Endothelial cell of umbilical vein (primary cell): ENCODE measurements at regions not wholly inside any gene's neighbourhood (a gene's known extent, or its start where the extent isn't known, plus 50 kb on each side); places are given as distances from the start of the nearest gene placed in this dataset.

Experiments used
- CTCF ChIP-seq, 2 donors: IDR thresholded peaks; 1 replicate in 1 of 2; 2 replicates in 1 of 2; pipeline ENCODE4 v1.5.1; 2011; ENCODE audit warnings: low read length in 2 of 2, mild to moderate bottlenecking in 2 of 2, moderate library complexity in 2 of 2, control low read depth in 1 of 2, inconsistent platforms in 1 of 2, low read depth in 1 of 2; ENCODE audit not compliant: insufficient read depth in 1 of 2; ENCODE audit errors: extremely low read depth in 1 of 2
- EZH2 ChIP-seq: IDR thresholded peaks from 2 replicates; pipeline ENCODE4 v1.6.1; 2012; ENCODE audit warnings: borderline replicate concordance, low read depth, mild to moderate bottlenecking, moderate library complexity, low read length, inconsistent platforms; ENCODE audit not compliant: severe bottlenecking
- FOS ChIP-seq: IDR thresholded peaks from 2 replicates; pipeline ENCODE4 v1.6.1; 2011; ENCODE audit warnings: mild to moderate bottlenecking, low read length, moderate library complexity, borderline replicate concordance; ENCODE audit not compliant: insufficient read depth
- GATA2 ChIP-seq: IDR thresholded peaks from 2 replicates; pipeline ENCODE4 v1.7.0; 2011; ENCODE audit warnings: low read depth, mild to moderate bottlenecking, moderate library complexity, mixed read lengths, low read length; ENCODE audit not compliant: insufficient read length, insufficient read depth
- JUN ChIP-seq: IDR thresholded peaks from 2 replicates; pipeline ENCODE4 v1.6.1; 2011; ENCODE audit warnings: borderline replicate concordance, low read depth; ENCODE audit not compliant: insufficient read length, insufficient read depth
- MAX ChIP-seq: IDR thresholded peaks from 2 replicates; pipeline ENCODE4 v1.6.1; 2011; ENCODE audit not compliant: insufficient read depth, insufficient read length
- MYC ChIP-seq: IDR thresholded peaks from one replicate; pipeline ENCODE4 v1.6.1; 2011; ENCODE audit warnings: mild to moderate bottlenecking, low read depth, low read length
- POLR2A ChIP-seq: IDR thresholded peaks from 2 replicates; pipeline ENCODE4 v1.6.1; 2012; ENCODE audit warnings: low read depth, mild to moderate bottlenecking, control low read depth, low read length
- POLR2AphosphoS5 ChIP-seq: IDR thresholded peaks from 2 replicates; pipeline ENCODE4 v1.6.1; 2012; ENCODE audit warnings: low read depth, mild to moderate bottlenecking, control low read depth, low read length, moderate library complexity; ENCODE audit not compliant: insufficient read depth

GRCh38 chr4:62495032-62495431 lies 1294.9 kb downstream of the ADGRL3 start:
- TF ChIP-seq JUN (no peak), CTCF (IDR thresholded peaks at IDR 0.05; ENCODE audit: extremely low read depth in 1 of 2, insufficient read depth in 1 of 2, low read depth in 1 of 2, low read length in 2 of 2) (no peak), MAX (no peak), POLR2A (no peak), EZH2 (no peak), POLR2AphosphoS5 (no peak), FOS (no peak), GATA2 (no peak), MYC (no peak)
